H7 (cell line): ENCODE measurements at regions not wholly inside any gene's neighbourhood (a gene's known extent, or its start where the extent isn't known, plus 50 kb on each side); places are given as distances from the start of the nearest gene placed in this dataset.
"Not testable (repeated sequence)": the region's sequence is repeated elsewhere in the genome, so short reads cannot be mapped to it uniquely, and the experiment has no call there.

Source experiments
- DNase-seq: peaks from one replicate; pipeline ENCODE4 v3.0.0; 2012
- H3K27me3 ChIP-seq: 2 replicates; pipeline ENCODE4 v1.6.0; 2011; ENCODE audit warnings: mild to moderate bottlenecking, low read length; ENCODE audit not compliant: control insufficient read depth, insufficient read depth
- H3K36me3 ChIP-seq: replicated peaks from 2 replicates; pipeline ENCODE4 v1.5.1; 2011; ENCODE audit warnings: low read length; ENCODE audit not compliant: control insufficient read depth, insufficient read depth
- H3K4me3 ChIP-seq: 2 replicates; pipeline ENCODE4 v1.5.1; 2011; ENCODE audit warnings: low read depth, mild to moderate bottlenecking, control low read depth, low read length, moderate library complexity; ENCODE audit not compliant: insufficient read depth

GRCh38 chr11:91596111-91596510 is 628.5 kb upstream of the FAT3 start:
- H3K27me3 ChIP-seq = no peaks in the 10 kb centered on the region
- no peak overlapping the region for H3K4me3 ChIP-seq
- DNase-seq = no peak
- no peaks in the 10 kb centered on the region for H3K36me3 ChIP-seq

GRCh38 chr11:91591021-91591420 is 633.6 kb upstream of the FAT3 start:
- Histone ChIP-seq H3K27me3 (no peaks in the 10 kb centered on the region), H3K36me3 (no peaks in the 10 kb centered on the region)
- no peak for DNase-seq

GRCh38 chr11:91587131-91587530 is 637.5 kb upstream of the FAT3 start:
- no peak overlapping the region for H3K4me3 ChIP-seq

More at GRCh38 chr11:91591021-91591420, 633.6 kb upstream of the FAT3 start:
- no peak overlapping the region for H3K4me3 ChIP-seq

GRCh38 chr11:91585035-91585801 is 639.4 kb upstream of the FAT3 start:
- no peak for DNase-seq
- no peak overlapping the region for H3K4me3 ChIP-seq
- H3K27me3 ChIP-seq = no peaks in the 10 kb centered on the region
- no peaks in the 10 kb centered on the region for H3K36me3 ChIP-seq

More at GRCh38 chr11:91587131-91587530, 637.5 kb upstream of the FAT3 start:
- Histone ChIP-seq H3K36me3 (no peaks in the 10 kb centered on the region), H3K27me3 (no peaks in the 10 kb centered on the region)
- no peak for DNase-seq

GRCh38 chr11:91563176-91563575 is 661.4 kb upstream of the FAT3 start:
- DNase-seq = no peak
- no peak overlapping the region for H3K4me3 ChIP-seq

GRCh38 chr11:91560434-91560833 is 664.2 kb upstream of the FAT3 start:
- Histone ChIP-seq H3K4me3 (no peak overlapping the region), H3K36me3 (no peaks in the 10 kb centered on the region), H3K27me3 (no peaks in the 10 kb centered on the region)
- DNase-seq = no peak

More at GRCh38 chr11:91563176-91563575, 661.4 kb upstream of the FAT3 start:
- Histone ChIP-seq H3K36me3 (no peaks in the 10 kb centered on the region), H3K27me3 (no peaks in the 10 kb centered on the region)

- no peak overlapping the region for H3K4me3 ChIP-seq
- no peaks in the 10 kb centered on the region for H3K36me3 ChIP-seq
- DNase-seq = no peak
- H3K27me3 ChIP-seq = no peaks in the 10 kb centered on the region
These were observed 686.6 kb upstream of the FAT3 start for GRCh38 chr11:91538065-91538464.

GRCh38 chr11:91536366-91536765 is 688.3 kb upstream of the FAT3 start:
- Histone ChIP-seq H3K4me3 (no peak overlapping the region), H3K36me3 (no peaks in the 10 kb centered on the region), H3K27me3 (no peaks in the 10 kb centered on the region)
- DNase-seq = no peak

GRCh38 chr11:91528965-91529364 is 695.7 kb upstream of the FAT3 start:
- no peaks in the 10 kb centered on the region for H3K36me3 ChIP-seq
- no peaks in the 10 kb centered on the region for H3K27me3 ChIP-seq
- H3K4me3 ChIP-seq = no peak overlapping the region
- no peak for DNase-seq

- Histone ChIP-seq H3K4me3 (no peak overlapping the region), H3K27me3 (no peaks in the 10 kb centered on the region), H3K36me3 (no peaks in the 10 kb centered on the region)
- no peak for DNase-seq
These were observed 697.1 kb upstream of the FAT3 start for GRCh38 chr11:91527380-91528030.

GRCh38 chr11:91513734-91514133 is 710.9 kb upstream of the FAT3 start:
- Histone ChIP-seq H3K4me3 (no peak overlapping the region), H3K36me3 (no peaks in the 10 kb centered on the region), H3K27me3 (no peaks in the 10 kb centered on the region)
- DNase-seq = no peak

- no peak for DNase-seq
- Histone ChIP-seq H3K36me3 (no peaks in the 10 kb centered on the region), H3K4me3 (no peak overlapping the region), H3K27me3 (no peaks in the 10 kb centered on the region)
These were observed 726.8 kb upstream of the FAT3 start for GRCh38 chr11:91497847-91498246.

GRCh38 chr11:91495837-91496236 is 728.8 kb upstream of the FAT3 start:
- Histone ChIP-seq H3K4me3 (no peak overlapping the region), H3K36me3 (no peaks in the 10 kb centered on the region), H3K27me3 (no peaks in the 10 kb centered on the region)
- DNase-seq = no peak

GRCh38 chr11:91489989-91490388 is 734.6 kb upstream of the FAT3 start:
- H3K4me3 ChIP-seq = no peak overlapping the region
- no peaks in the 10 kb centered on the region for H3K27me3 ChIP-seq
- no peaks in the 10 kb centered on the region for H3K36me3 ChIP-seq
- no peak for DNase-seq

- not testable (repeated sequence) for DNase-seq, H3K4me3 ChIP-seq, H3K27me3 ChIP-seq, H3K36me3 ChIP-seq
These were observed 740.7 kb upstream of the FAT3 start for GRCh38 chr11:91483956-91484355.
